ENCODE measurements at regions not wholly inside any gene's neighbourhood (a gene's known extent, or its start where the extent isn't known, plus 50 kb on each side); places are given as distances from the start of the nearest gene placed in this dataset.

DNA sequence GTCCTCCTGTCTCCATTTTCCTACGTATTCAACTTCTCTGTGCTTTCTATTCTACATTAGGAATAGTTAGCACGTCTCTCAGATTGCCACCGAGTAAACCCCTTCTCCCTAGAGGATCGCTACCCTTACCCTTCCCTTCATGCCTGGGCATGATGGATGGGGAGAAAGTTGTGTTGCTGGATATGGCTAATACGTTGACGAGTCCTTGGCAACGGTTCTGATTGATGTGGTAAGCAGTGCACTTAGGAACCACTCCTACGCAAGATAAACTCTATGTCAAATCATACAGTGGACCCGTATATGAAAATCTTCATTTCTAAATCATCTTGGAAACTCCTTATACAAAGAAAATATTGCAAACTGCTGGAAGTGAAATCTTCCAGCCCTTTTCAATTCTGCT lies 224.5 kb downstream of the EFNB2 start:
- Histone ChIP-seq H3K27ac (ENCODE audit: low read depth, low read length) (no peak overlapping the region), H3K18ac (ENCODE audit: extremely low read depth, low read length) (no peak overlapping the region), H3K4me2 (ENCODE audit: insufficient read depth in 1 of 2, low read depth in 2 of 2, low read length in 2 of 2) (no peak overlapping the region), H2BK5ac (ENCODE audit: low read depth, low read length) (no peak overlapping the region), H3K14ac (ENCODE audit: insufficient read length) (no peak overlapping the region), H4K5ac (ENCODE audit: insufficient read length, low read depth, low read length) (no peak overlapping the region), H4K8ac (ENCODE audit: extremely low read depth, insufficient read depth, low read length) (no peak overlapping the region), H2BK12ac (ENCODE audit: low read depth, low read length) (no peak overlapping the region), H4K20me1 (replicated peaks in 1 of 2; ENCODE audit: control insufficient read depth in 1 of 2, insufficient read depth in 2 of 2, low read length in 2 of 2) (no peaks in the 10 kb centered on the region), H2BK20ac (ENCODE audit: low read length) (no peak overlapping the region), H3K23ac (ENCODE audit: insufficient read length) (no peak overlapping the region), H3K23me2 (ENCODE audit: low read depth, low read length) (no peaks in the 10 kb centered on the region), H3K4ac (replicated peaks; ENCODE audit: insufficient read length, low read depth, low read length) (no peak overlapping the region), H3K79me2 (ENCODE audit: control insufficient read depth in 1 of 2, insufficient read depth in 2 of 2, low read length in 2 of 2) (no peaks in the 10 kb centered on the region), H4K91ac (replicated peaks; ENCODE audit: insufficient read length, low read length) (no peak overlapping the region), H2BK15ac (ENCODE audit: low read length) (no peak overlapping the region), H2BK120ac (replicated peaks; ENCODE audit: low read depth, low read length) (no peak overlapping the region), H3K27me3 (replicated peaks in 1 of 4; ENCODE audit: control insufficient read depth in 3 of 4, extremely low read depth in 1 of 4, insufficient read depth in 3 of 4, low read length in 3 of 4) (no peaks in the 10 kb centered on the region), H3K4me3 (ENCODE audit: extremely low read depth in 1 of 4, insufficient read depth in 2 of 4, low read depth in 3 of 4, low read length in 4 of 4) (no peak overlapping the region), H3K79me1 (ENCODE audit: low read depth, low read length) (no peaks in the 10 kb centered on the region), H3K4me1 (replicated peaks in 1 of 4; ENCODE audit: control insufficient read depth in 3 of 4, insufficient read depth in 4 of 4, low read length in 3 of 4) (no peaks in the 10 kb centered on the region), H3K9ac (replicated peaks in 1 of 4; ENCODE audit: extremely low read depth in 1 of 4, low read depth in 3 of 4, low read length in 3 of 4) (no peak overlapping the region), H2AFZ (ENCODE audit: low read length) (peak overlapping the region; percentile 50; the same call in 1 of the 2 replicates), H3K36me3 (ENCODE audit: control insufficient read depth in 2 of 4, insufficient read depth in 4 of 4, low read length in 3 of 4) (no peaks in the 10 kb centered on the region), H3K56ac (replicated peaks; ENCODE audit: insufficient read length, low read depth, low read length) (no peak overlapping the region), H2AK5ac (ENCODE audit: low read depth, low read length) (no peak overlapping the region), H3K9me3 (ENCODE audit: insufficient read depth in 2 of 2, low read depth in 1 of 2, low read length in 1 of 2) (peaks cover 0 to 4% of the 10 kb centered on the region in 2 experiments; a peak in 1 of 4 replicates)
- FAIRE-seq (no peak), DNase-seq (ENCODE audit: low read depth in 1 of 2, low spot score in 2 of 2) (no peak)
- ChIA-PET POLR2A (ENCODE audit: partially characterized antibody) (no interaction called here), CTCF (ENCODE audit: partially characterized antibody) (interaction anchor here (1.1 kb wide), 1 partner anchor 145 kb away, joined by 3 read pairs; no protein-coding TSS in a partner anchor)
- WGBS, 2 experiments (ENCODE audit: extremely low coverage in 1 of 2, insufficient coverage in 1 of 2, insufficient read length in 1 of 2, insufficient replicate concordance in 2 of 2, low coverage in 1 of 2, low lambda C conversion rate in 2 of 2, missing lambda C conversion rate in 1 of 2): 93% methylated on average over 9 of the region's 9 CpGs; no CpG with 5 or more reads in 1 of the 2 experiments
- no peak for TF ChIP-seq NRF1 (IDR thresholded peaks at IDR 0.05; ENCODE audit: low read depth, low read length)
- TF ChIP-seq MAFK (IDR thresholded peaks at IDR 0.05; ENCODE audit: low read depth, low read length): no peak
- TF ChIP-seq CBX8 (IDR thresholded peaks at IDR 0.05; ENCODE audit: borderline replicate concordance, low read depth, low read length): no peak
- no peak for TF ChIP-seq POU5F1 (IDR thresholded peaks at IDR 0.05; ENCODE audit: low read depth, low read length)
